GM21390 (cell line): ENCODE measurements at regions not wholly inside any gene's neighbourhood (a gene's known extent, or its start where the extent isn't known, plus 50 kb on each side); places are given as distances from the start of the nearest gene placed in this dataset.

ENCODE experiments used
- ATAC-seq: cut with Tn5 transposase; IDR thresholded peaks from one replicate; pipeline ENCODE4 v1.9.1; 2021; ENCODE audit not compliant: unreplicated experiment

GRCh38 chr2:215772634-215773563 lies 240.5 kb downstream of the MREG start:
- no peak for ATAC-seq

DNA sequence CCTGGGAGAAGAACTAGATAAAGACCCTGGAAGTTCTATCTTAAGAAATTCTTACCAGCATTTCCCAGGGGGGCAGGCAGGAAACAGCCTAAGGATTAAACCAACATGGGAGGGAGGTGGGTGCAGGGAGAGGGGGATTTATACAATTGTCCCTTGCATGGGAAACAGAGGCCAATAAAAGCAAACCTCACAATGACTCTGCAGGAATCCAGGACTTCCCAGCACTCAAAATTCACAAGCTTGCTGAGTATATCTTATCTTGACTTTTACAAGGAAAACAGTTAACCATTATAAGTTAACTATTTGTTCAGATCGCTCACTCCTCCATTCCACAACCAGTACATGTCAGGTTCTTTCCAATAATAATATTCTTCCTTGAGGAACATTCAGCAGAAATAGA lies 241.3 kb downstream of the MREG start:
- ATAC-seq = no peak

DNA sequence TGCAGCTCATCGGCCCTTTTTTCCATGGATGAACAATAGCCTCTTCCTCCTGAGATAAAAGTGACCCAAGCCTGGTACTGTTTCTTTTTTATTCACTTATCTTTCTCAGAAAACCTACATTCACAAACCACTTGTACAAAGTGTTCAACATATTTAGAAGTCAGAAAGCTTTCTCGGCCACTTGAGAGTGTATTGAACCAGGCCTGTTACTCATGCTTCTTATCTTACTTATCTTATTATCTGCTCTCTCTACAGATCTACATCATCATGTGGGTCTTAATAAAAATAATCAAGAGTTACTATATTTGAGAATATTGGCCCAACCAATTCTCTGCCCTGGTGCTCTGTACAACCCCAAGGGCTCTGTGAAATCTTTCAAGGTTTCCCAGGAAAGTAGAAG lies 242.1 kb downstream of the MREG start:
- ATAC-seq = no peak

DNA sequence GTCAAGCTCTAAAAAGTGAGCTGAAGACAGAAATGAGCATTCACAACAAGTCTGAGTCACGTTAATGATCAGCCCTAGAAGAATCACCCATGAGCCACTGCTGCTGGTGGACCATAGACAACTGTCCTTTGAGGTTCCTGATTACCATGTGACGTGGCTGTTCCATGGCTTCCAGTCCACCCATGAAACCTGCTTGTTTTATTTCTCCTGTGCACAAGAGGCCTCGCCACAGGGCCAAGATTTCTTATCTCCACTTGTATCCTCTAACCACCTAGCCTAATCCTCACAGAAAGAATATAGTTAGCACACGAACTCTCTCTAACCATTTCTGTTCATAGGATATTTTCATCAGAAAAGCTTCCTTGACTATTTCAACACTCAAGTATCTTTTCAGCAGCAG lies 242.7 kb downstream of the MREG start:
- ATAC-seq = no peak

GRCh38 chr2:215769246-215769645 lies 244.1 kb downstream of the MREG start:
- no peak for ATAC-seq

DNA sequence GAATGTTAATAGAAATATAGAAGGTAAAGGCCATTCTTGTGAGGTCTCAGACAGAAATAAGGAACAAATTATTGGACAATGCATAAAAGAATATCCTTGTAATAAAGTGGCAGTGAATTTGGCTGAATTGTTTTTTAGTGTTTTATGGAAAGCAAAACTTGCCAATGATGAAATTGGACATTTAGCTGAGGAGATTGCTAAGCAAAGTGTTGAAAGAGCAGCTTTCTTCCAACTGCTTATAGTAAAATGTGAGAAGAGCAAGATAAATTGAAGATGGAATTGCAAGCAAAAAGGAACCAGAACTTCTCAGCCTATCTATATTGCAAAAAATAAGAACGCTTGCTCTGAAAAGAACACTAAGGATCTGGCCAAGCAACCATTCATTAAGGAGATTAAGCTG lies 245.7 kb downstream of the MREG start:
- no peak for ATAC-seq

GRCh38 chr2:215765729-215766360 lies 247.5 kb downstream of the MREG start:
- ATAC-seq = no peak

DNA sequence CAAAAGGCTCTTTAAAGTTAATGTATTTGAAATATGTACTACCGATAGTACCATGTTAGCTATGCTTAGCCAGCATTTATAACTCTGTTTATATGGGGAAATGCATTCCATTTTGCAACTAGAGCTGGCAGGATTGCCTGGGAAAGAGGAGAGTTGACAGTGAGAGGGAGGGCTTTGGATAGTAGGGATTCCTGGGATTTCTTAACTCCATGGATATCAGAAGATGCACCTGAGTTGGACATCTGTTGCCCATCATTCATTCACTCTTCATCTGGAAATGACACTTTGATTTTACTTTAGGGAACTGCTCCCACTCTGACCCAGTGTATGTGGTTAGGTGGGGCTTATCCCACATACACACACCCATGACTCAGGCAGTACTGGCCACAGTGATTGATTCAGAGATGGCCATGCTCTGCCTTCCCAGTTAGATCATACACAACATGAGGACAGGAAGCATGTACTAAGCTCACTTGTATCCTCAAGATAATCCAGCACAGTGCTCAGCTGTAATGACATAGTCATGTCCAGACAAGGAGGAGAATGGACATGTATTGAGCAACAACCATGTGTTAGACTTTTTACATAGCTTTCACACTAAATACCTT lies 248.8 kb downstream of the MREG start:
- no peak for ATAC-seq

DNA sequence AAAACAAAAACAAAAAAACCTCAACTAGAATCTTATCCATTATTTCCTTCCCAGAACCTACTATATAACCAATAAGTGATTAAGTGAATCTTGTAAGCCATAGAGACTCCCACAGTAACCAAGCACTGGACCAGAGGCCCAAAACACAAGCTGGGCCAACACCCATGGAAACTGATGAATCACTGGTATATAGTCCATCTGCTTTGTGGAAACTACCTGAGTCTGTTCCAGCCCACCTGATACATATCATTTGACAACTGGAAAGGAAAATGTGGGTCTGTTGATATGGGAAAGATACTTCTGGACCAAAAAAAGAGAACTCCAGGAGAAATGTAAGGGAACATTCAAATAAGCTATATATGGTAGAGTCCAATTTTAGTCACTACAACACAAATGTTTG lies 252.8 kb downstream of the MREG start:
- no peak for ATAC-seq

GRCh38 chr2:215760091-215760490 lies 253.3 kb downstream of the MREG start:
- ATAC-seq = no peak

- ATAC-seq = no peak
These were observed 254.7 kb downstream of the MREG start for GRCh38 chr2:215758691-215759090.

DNA sequence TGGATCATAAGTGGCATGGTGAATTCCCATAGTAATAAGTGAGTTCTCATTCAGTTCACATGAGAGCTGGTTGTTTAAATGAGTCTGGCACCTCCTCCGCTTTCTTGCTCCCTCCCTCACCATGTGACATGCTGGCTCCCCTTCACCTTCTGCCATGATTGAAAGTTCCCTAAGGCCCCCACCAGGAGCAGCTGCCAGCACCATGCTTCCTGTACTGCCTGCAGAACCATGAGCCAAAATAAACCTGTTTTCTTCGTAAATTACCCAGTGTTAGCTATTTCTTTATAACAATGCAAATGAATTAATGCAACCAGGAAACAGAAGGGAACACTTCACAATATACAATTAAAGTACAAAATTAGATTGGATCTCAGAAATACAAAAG lies 257.0 kb downstream of the MREG start:
- ATAC-seq = no peak

GRCh38 chr2:215755641-215756345 lies 257.6 kb downstream of the MREG start:
- no peak for ATAC-seq

DNA sequence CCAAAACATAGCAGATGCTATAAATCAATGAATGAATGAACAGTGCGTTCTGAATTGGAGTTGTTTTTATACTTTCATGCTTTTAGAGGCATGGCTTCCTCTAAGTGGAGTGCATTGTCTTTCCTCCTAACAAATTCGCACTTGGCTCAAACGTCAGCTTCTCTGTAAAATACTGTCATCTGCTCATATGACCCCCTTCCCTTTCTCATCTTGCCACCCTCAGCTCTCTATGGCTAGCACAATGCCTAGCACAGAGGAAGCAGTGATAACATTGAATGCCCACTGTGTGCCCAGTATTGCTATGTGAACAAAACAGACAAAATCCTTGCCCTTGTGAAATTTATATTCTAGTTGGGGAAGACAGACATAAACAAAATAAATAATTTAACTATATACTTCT lies 258.8 kb downstream of the MREG start:
- no peak for ATAC-seq

GRCh38 chr2:215753808-215754207 lies 259.5 kb downstream of the MREG start:
- ATAC-seq = no peak

DNA sequence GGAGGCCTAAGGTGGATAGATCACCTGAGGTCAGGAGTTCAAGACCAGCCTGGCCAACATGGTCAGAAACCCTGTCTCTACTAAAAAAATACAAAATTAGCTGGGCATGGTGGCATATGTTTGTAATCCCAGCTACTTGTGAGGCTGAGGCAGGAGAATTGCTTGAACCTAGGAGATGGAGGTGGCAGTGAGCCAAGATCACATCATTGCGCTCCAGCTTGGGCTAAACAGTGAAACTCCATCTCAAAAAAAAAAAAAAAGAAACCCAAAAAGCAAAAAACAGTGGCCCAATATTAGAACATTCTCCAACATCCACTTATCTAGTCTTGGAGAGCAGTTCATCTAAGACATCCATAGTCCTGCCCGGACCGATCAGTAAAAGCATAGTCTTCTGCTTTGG lies 260.4 kb downstream of the MREG start:
- no peak for ATAC-seq

DNA sequence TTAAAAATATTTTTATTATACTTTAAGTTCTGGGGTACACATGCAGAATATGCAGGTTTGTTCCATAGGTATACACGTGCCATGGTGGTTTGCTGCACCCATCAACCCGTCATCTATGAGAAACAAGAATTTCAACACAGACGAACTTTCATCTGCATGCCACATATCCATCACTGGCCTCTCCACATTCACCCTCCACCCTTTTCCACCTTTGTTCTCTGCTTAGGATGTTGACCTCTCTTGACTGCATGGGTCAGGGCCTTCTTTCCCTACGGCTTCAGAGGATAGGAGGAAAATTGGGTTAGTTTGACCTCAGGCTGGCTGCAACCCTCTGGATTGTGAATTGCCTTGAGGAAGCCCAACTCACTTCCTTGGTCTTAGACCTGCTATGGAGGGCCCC lies 260.9 kb downstream of the MREG start:
- no peak for ATAC-seq

DNA sequence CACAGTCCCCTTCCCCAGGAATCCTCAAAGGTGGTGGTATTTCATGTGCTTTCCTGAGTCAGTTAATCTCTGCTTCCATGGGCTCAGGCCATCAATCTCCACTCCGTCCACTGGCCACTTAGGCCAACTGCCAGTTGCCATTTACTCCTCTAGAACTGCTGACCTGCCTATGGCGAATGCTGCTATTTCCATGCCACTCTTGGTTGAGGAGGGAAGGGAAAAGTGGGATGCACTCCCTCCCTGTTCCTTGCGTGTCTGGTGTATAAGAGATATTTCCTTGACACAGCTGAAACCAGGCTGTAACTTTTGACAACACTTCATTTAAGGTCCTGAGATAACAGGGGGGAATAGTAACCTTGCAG lies 261.5 kb downstream of the MREG start:
- ATAC-seq = no peak

- ATAC-seq = no peak
These were observed 262.0 kb downstream of the MREG start for GRCh38 chr2:215751200-215751910.

DNA sequence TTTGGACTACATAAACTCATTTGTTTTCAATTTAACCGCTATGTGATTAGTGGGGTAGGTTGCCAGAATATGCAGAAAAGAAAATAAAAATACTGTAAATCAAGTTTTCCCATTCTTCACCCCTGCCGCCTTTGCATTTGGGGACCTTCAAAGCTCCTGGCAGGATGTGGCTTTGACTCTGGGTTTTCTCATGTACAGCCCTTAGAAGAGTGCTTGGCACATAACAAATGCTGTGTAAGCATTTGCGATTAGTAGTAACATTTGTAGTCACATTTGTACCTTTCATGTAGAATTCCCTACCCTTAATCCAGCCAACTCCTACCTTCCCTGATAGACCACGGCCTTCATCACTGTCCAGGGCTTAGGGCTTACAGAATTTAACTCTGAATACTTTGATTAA lies 262.6 kb downstream of the MREG start:
- ATAC-seq = no peak
